ENCODE measurements at regions not wholly inside any gene's neighbourhood (a gene's known extent, or its start where the extent isn't known, plus 50 kb on each side); places are given as distances from the start of the nearest gene placed in this dataset.

DNA sequence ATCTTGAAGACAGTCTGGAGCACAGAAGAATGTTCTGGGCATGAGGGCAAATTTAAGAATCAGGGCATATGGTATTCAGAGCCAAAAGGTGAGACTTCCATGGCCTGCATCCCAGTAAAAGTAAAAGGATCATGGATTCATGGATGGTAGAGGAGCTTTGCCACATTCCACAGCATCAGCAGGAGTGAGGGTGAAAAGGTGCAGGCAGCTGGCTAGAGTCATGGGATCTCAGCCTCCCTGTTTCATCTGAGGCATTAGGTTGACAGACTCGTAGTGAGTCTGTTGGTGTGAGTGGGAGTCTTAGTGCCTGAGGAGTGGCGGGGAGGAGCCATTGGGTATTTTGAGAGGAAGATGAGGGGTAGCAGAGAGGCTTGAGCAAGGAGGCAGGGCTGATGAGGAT is 301.6 kb downstream of the CYP26B1 start (continued):
- TF ChIP-seq, protein P1, sequence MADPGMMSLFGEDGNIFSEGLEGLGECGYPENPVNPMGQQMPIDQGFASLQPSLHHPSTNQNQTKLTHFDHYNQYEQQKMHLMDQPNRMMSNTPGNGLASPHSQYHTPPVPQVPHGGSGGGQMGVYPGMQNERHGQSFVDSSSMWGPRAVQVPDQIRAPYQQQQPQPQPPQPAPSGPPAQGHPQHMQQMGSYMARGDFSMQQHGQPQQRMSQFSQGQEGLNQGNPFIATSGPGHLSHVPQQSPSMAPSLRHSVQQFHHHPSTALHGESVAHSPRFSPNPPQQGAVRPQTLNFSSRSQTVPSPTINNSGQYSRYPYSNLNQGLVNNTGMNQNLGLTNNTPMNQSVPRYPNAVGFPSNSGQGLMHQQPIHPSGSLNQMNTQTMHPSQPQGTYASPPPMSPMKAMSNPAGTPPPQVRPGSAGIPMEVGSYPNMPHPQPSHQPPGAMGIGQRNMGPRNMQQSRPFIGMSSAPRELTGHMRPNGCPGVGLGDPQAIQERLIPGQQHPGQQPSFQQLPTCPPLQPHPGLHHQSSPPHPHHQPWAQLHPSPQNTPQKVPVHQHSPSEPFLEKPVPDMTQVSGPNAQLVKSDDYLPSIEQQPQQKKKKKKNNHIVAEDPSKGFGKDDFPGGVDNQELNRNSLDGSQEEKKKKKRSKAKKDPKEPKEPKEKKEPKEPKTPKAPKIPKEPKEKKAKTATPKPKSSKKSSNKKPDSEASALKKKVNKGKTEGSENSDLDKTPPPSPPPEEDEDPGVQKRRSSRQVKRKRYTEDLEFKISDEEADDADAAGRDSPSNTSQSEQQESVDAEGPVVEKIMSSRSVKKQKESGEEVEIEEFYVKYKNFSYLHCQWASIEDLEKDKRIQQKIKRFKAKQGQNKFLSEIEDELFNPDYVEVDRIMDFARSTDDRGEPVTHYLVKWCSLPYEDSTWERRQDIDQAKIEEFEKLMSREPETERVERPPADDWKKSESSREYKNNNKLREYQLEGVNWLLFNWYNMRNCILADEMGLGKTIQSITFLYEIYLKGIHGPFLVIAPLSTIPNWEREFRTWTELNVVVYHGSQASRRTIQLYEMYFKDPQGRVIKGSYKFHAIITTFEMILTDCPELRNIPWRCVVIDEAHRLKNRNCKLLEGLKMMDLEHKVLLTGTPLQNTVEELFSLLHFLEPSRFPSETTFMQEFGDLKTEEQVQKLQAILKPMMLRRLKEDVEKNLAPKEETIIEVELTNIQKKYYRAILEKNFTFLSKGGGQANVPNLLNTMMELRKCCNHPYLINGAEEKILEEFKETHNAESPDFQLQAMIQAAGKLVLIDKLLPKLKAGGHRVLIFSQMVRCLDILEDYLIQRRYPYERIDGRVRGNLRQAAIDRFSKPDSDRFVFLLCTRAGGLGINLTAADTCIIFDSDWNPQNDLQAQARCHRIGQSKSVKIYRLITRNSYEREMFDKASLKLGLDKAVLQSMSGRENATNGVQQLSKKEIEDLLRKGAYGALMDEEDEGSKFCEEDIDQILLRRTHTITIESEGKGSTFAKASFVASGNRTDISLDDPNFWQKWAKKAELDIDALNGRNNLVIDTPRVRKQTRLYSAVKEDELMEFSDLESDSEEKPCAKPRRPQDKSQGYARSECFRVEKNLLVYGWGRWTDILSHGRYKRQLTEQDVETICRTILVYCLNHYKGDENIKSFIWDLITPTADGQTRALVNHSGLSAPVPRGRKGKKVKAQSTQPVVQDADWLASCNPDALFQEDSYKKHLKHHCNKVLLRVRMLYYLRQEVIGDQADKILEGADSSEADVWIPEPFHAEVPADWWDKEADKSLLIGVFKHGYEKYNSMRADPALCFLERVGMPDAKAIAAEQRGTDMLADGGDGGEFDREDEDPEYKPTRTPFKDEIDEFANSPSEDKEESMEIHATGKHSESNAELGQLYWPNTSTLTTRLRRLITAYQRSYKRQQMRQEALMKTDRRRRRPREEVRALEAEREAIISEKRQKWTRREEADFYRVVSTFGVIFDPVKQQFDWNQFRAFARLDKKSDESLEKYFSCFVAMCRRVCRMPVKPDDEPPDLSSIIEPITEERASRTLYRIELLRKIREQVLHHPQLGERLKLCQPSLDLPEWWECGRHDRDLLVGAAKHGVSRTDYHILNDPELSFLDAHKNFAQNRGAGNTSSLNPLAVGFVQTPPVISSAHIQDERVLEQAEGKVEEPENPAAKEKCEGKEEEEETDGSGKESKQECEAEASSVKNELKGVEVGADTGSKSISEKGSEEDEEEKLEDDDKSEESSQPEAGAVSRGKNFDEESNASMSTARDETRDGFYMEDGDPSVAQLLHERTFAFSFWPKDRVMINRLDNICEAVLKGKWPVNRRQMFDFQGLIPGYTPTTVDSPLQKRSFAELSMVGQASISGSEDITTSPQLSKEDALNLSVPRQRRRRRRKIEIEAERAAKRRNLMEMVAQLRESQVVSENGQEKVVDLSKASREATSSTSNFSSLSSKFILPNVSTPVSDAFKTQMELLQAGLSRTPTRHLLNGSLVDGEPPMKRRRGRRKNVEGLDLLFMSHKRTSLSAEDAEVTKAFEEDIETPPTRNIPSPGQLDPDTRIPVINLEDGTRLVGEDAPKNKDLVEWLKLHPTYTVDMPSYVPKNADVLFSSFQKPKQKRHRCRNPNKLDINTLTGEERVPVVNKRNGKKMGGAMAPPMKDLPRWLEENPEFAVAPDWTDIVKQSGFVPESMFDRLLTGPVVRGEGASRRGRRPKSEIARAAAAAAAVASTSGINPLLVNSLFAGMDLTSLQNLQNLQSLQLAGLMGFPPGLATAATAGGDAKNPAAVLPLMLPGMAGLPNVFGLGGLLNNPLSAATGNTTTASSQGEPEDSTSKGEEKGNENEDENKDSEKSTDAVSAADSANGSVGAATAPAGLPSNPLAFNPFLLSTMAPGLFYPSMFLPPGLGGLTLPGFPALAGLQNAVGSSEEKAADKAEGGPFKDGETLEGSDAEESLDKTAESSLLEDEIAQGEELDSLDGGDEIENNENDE (IDR thresholded peaks at IDR 0.05; ENCODE audit: insufficient replicate concordance, low read length) = no peak
- no peak for TF ChIP-seq RNF2 (IDR thresholded peaks at IDR 0.05; ENCODE audit: borderline replicate concordance, low read depth, low read length, missing control alignments, poor library complexity, severe bottlenecking)
- no peak for TF ChIP-seq CBX5 (IDR thresholded peaks at IDR 0.05; ENCODE audit: low read depth, low read length)
